GM10266 (cell line): ENCODE measurements at regions not wholly inside any gene's neighbourhood (a gene's known extent, or its start where the extent isn't known, plus 50 kb on each side); places are given as distances from the start of the nearest gene placed in this dataset.
"Not testable (repeated sequence)": the region's sequence is repeated elsewhere in the genome, so short reads cannot be mapped to it uniquely, and the experiment has no call there.

Source experiments
- DNase-seq: peaks from one replicate; pipeline ENCODE4 v3.0.0; 2012; ENCODE audit errors: extremely low spot score
- TF ChIP-seq, protein P1 (sequence below): IDR thresholded peaks from 2 replicates; pipeline ENCODE4 v1.5.1; 2012; ENCODE audit warnings: mild to moderate bottlenecking, low read depth; ENCODE audit not compliant: control insufficient read depth, insufficient read depth; ENCODE audit errors: missing control alignments

DNA sequence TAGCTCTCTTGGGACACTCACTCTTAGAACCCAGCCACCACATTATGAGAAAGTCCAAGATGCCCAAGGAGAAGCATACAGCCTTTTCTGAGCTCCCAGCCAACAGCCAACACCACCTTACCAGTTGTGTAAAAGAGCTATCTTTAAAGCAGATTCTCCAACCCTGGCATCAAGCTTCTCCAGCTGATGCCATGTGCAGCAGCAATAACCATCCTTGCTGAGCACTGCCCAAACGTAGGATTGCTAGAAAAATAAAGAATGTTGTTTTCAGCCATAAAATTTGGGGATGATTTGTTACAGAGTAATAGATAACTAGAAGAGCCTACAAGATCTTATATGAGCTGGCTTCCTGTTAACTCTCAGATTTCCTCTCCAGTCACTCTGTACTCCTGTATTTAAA lies 443.7 kb upstream of the DYNLRB2 start:
- DNase-seq, result no peak
- TF ChIP-seq, protein P1, sequence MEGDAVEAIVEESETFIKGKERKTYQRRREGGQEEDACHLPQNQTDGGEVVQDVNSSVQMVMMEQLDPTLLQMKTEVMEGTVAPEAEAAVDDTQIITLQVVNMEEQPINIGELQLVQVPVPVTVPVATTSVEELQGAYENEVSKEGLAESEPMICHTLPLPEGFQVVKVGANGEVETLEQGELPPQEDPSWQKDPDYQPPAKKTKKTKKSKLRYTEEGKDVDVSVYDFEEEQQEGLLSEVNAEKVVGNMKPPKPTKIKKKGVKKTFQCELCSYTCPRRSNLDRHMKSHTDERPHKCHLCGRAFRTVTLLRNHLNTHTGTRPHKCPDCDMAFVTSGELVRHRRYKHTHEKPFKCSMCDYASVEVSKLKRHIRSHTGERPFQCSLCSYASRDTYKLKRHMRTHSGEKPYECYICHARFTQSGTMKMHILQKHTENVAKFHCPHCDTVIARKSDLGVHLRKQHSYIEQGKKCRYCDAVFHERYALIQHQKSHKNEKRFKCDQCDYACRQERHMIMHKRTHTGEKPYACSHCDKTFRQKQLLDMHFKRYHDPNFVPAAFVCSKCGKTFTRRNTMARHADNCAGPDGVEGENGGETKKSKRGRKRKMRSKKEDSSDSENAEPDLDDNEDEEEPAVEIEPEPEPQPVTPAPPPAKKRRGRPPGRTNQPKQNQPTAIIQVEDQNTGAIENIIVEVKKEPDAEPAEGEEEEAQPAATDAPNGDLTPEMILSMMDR, result no peak

DNA sequence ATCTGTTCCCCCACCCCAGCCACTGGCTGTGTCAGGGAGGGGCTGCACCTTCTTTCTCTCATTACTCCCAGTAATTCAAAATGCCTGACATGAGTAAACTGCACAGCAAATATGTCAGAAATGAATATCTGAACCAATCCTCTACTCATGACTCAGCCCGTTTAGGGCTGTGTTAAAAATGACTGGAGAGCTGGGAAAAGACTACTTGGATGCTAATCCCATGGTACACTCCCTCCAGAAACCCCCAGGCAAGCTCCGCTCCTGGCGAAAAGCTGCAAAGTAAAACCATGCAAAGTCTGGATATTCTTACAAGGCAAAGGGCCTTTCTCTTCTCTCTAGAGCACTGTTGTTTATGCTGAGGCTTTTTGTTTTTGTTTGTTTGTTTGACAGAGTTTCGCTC lies 448.1 kb upstream of the DYNLRB2 start:
- DNase-seq, result no peak

DNA sequence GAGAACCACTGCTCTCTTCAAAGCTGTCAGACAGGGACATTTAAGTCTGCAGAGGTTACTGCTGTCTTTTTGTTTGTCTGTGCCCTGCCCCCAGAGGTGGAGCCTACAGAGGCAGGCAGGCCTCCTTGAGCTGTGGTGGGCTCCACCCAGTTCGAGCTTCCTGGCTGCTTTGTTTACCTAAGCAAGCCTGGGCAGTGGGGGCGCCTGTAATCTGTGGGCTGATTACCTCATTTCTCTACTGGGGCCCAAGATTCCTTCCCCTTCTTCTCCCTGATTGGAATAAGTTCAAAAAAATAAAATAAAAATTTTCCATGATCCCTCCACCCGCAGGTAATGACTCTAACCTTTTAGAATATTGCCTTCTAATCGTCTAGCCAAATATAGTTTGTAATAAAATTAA lies 449.3 kb upstream of the DYNLRB2 start:
- not testable (repeated sequence) for DNase-seq

More for the DNA sequence above, 448.1 kb upstream of the DYNLRB2 start:
- TF ChIP-seq, protein P1, result no peak

DNA sequence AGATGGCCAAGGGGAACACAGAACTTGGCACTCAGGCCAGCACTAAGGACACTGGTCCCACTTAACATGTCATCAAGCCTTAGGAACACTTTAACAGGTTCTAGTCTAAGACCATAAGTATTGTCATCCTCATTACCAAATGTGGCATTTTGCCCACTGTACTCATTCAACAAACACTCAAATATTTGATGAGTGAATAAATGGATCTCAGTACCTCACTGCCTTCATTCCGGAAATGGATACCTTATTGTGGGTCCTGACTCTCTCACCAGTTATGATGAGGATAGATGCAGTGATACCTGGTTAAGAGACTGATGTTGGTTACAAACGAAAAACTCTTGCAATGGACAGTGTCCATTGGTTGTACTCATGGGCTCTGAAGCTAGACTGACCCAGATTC lies 455.2 kb upstream of the DYNLRB2 start:
- TF ChIP-seq, protein P1, result no peak
- DNase-seq, result no peak

DNA sequence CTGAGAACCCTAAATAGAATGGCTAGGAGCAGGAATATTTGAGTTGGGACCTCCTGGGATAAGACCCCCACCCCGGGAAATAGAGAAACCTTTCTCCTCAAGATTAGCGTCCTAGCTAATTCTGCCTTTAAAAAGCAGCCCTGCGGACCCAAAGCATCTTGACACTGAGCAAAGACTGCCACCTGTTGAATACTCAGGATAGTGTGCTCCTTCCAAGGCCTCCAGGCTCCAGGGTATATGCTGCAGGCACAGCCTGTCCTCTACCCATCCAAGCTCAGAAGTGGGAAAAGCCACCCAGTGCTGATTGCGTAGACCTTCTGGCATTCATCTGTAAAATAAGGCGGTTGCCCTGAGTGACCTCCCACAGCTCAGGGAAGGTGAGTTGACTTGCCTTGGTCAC lies 456.2 kb upstream of the DYNLRB2 start:
- no peak for DNase-seq
- TF ChIP-seq, protein P1, result peak; percentile 22

DNA sequence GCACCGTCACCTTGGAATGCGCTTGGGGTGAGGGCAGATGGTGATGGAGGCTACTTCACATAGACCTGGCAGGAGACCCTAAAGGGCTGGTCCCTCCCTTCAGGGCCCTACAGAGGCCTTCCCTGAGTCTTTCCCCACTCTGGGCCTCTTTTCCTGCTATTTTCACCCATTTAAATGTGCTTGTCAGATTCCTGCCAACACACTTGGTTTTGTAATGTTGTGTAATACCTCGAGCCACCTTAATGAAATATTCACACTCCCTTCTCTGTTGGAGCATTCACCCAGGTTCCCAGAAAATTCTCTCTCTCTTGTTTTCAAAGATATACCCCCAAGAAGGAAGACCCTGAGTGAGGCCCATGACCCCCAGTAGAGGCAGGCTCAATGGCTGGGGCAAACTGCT lies 456.6 kb upstream of the DYNLRB2 start:
- DNase-seq, result no peak
- TF ChIP-seq, protein P1, result no peak

DNA sequence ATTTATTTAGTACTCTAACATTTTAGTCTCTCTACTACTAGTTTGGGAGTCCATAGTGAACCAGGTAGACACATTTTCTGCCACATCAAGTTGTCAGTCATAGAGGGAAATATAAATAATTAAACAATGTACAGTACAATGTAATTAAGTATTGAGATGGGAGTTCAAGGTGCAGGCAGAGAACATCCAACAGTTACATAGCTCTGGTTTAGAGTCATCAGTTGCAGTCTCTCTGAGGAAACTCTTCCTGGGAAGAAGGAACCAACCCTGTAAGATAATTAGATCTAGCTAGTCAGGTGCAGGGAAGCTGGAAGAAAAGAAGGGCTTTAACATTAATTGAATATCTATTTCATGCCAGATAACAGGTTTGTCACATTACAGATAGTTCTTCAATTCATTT lies 457.9 kb upstream of the DYNLRB2 start:
- DNase-seq, result no peak
- TF ChIP-seq, protein P1, result no peak

DNA sequence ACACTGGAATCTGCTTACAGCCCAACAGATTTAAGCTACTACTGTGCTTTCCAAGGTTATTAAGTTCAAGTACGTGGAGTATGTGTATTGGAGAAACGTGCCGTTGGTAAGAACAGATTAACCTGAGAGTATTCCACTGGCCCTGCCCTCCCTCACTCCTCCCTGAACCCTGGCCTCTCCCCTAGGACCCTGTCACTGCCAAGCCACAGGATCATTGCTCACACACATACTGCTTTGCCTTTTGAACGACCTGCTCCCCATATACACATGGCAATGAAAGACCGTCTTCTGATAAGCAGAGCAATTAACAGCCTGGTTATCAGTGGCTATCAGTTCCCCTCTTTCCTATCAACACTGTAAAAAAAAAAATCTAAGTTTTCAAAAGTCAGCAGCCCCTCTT lies 458.9 kb upstream of the DYNLRB2 start:
- DNase-seq, result no peak
- TF ChIP-seq, protein P1, result no peak
